ENCODE measurements at regions not wholly inside any gene's neighbourhood (a gene's known extent, or its start where the extent isn't known, plus 50 kb on each side); places are given as distances from the start of the nearest gene placed in this dataset.
A peak's percentile ranks its signal among the peaks of the same experiment; 100 is the strongest.
"Not testable (repeated sequence)": the region's sequence is repeated elsewhere in the genome, so short reads cannot be mapped to it uniquely, and the experiment has no call there.

GRCh38 chr13:111493468-111493867 is 173.0 kb downstream of the TEX29 start:
- no peaks in the 10 kb centered on the region for H3K9me3 ChIP-seq
- TF ChIP-seq POLR2A (IDR thresholded peaks at IDR 0.05), result no peak
- TF ChIP-seq CTCF (IDR thresholded peaks at IDR 0.05), result no peak
- no peak for TF ChIP-seq EP300 (IDR thresholded peaks at IDR 0.05)
- TF ChIP-seq POLR2AphosphoS5 (IDR thresholded peaks at IDR 0.05), result no peak
- H3K36me3 ChIP-seq, result no peaks in the 10 kb centered on the region
- H3K4me3 ChIP-seq, result no peak overlapping the region
- H3K4me1 ChIP-seq, result no peaks in the 10 kb centered on the region
- 83 to 90% methylated on average over 6 of the region's 6 CpGs for WGBS, 2 donors
- intact Hi-C loops (cut with DNase I), result no loop called here
- DNase-seq, result no peak
- no peaks in the 10 kb centered on the region for H3K27me3 ChIP-seq
- H3K27ac ChIP-seq, result no peak overlapping the region

GRCh38 chr13:111494641-111495040 is 174.2 kb downstream of the TEX29 start:
- Histone ChIP-seq H3K36me3 (no peaks in the 10 kb centered on the region), H3K4me3 (no peak overlapping the region), H3K4me1 (no peaks in the 10 kb centered on the region), H3K27me3 (no peaks in the 10 kb centered on the region), H3K27ac (no peak overlapping the region), H3K9me3 (no peaks in the 10 kb centered on the region)
- TF ChIP-seq CTCF (IDR thresholded peaks at IDR 0.05) (no peak), EP300 (IDR thresholded peaks at IDR 0.05) (no peak), POLR2A (IDR thresholded peaks at IDR 0.05) (no peak), POLR2AphosphoS5 (IDR thresholded peaks at IDR 0.05) (no peak)
- DNase-seq, result peak; percentile 15
- intact Hi-C loops (cut with DNase I), result no loop called here
- WGBS, 2 donors, result 87 to 89% methylated on average over 12 of the region's 12 CpGs

GRCh38 chr13:111501596-111502535 is 181.4 kb downstream of the TEX29 start:
- H3K27ac ChIP-seq; H3K4me1 ChIP-seq; H3K4me3 ChIP-seq; intact Hi-C loops (cut with DNase I); H3K36me3 ChIP-seq; H3K9me3 ChIP-seq; DNase-seq: not testable (repeated sequence)
- H3K27me3 ChIP-seq, result peaks cover 0 to 12% (median 0%) of the 10 kb centered on the region in 3 donors
- WGBS, 2 donors, result 85 to 87% methylated on average over 16 of the region's 16 CpGs

GRCh38 chr13:111502957-111503356 is 182.5 kb downstream of the TEX29 start:
- TF ChIP-seq POLR2AphosphoS5 (IDR thresholded peaks at IDR 0.05) (no peak), CTCF (IDR thresholded peaks at IDR 0.05) (no peak), EP300 (IDR thresholded peaks at IDR 0.05) (no peak), POLR2A (IDR thresholded peaks at IDR 0.05) (no peak)
- no peaks in the 10 kb centered on the region for H3K4me1 ChIP-seq
- peaks cover 0 to 5% (median 2%) of the 10 kb centered on the region in 4 donors for H3K9me3 ChIP-seq
- no peaks in the 10 kb centered on the region for H3K36me3 ChIP-seq
- WGBS, 2 donors, result 64 to 79% methylated on average over 6 of the region's 6 CpGs
- H3K27ac ChIP-seq, result no peak overlapping the region
- peaks cover 0 to 12% (median 0%) of the 10 kb centered on the region in 3 donors for H3K27me3 ChIP-seq
- DNase-seq, result no peak
- intact Hi-C loops (cut with DNase I), result no loop called here
- no peak overlapping the region for H3K4me3 ChIP-seq

- Histone ChIP-seq H3K27ac (no peak overlapping the region), H3K4me1 (no peaks in the 10 kb centered on the region), H3K36me3 (no peaks in the 10 kb centered on the region), H3K27me3 (peaks cover 0 to 12% (median 0%) of the 10 kb centered on the region in 3 donors), H3K4me3 (no peak overlapping the region), H3K9me3 (peaks cover 0 to 5% (median 2%) of the 10 kb centered on the region in 4 donors)
- no peak for TF ChIP-seq EP300 (IDR thresholded peaks at IDR 0.05)
- TF ChIP-seq POLR2A (IDR thresholded peaks at IDR 0.05), result no peak
- TF ChIP-seq CTCF (IDR thresholded peaks at IDR 0.05), result no peak
- DNase-seq, result no peak
- intact Hi-C loops (cut with DNase I), result no loop called here
- WGBS, 2 donors, result 73 to 84% methylated on average over 7 of the region's 7 CpGs
Measured at GRCh38 chr13:111503376-111503775, 182.9 kb downstream of the TEX29 start.

Measured in sigmoid colon (tissue), 6 donors.